ENCODE measurements at regions not wholly inside any gene's neighbourhood (a gene's known extent, or its start where the extent isn't known, plus 50 kb on each side); places are given as distances from the start of the nearest gene placed in this dataset.

DNA sequence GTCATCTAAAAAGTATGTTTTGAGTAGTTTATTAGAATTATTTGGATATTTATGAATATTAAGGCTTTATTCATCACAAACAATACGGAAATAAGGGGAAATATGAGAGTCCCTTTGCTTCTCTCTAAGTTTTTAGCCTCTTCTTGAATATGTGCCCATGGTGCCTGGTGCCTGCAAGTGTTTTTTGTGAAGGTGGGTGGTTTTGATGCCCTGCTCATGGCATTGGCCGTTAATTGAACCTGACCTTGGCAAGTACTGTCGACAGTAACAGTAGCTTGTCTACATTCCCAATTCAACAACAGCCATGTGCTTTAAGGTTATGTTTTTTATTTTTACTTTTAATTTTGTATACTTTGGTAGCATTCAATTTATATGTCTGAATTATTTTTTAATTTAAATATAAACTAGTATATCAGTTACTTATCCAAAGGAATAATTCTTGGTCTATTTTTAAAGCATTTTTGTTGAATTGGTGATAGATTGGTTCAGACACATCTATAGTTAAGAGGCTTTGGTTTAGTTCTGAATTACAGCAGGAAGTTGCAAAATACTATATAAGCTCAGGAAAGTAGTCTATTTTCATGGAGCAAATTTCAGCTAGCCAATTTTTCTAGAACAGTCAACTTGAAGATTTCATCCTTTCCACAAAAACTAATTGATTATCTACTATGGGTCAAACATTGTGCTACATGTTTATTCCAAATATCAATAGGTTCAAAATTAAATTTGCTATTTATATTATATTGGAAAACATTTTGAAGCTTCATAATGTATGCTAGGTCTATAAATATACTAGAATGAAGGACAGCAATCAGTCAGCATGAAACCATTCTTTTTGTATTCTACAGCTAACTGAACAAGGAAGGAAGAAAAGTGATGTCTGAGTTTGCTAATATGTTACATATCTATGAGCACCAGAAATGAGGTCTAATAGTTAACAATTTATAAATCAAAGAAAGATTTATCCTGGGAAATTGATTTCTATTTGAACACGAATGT is 184.4 kb downstream of the MRPL39 start:
- no peak for DNase-seq

DNA sequence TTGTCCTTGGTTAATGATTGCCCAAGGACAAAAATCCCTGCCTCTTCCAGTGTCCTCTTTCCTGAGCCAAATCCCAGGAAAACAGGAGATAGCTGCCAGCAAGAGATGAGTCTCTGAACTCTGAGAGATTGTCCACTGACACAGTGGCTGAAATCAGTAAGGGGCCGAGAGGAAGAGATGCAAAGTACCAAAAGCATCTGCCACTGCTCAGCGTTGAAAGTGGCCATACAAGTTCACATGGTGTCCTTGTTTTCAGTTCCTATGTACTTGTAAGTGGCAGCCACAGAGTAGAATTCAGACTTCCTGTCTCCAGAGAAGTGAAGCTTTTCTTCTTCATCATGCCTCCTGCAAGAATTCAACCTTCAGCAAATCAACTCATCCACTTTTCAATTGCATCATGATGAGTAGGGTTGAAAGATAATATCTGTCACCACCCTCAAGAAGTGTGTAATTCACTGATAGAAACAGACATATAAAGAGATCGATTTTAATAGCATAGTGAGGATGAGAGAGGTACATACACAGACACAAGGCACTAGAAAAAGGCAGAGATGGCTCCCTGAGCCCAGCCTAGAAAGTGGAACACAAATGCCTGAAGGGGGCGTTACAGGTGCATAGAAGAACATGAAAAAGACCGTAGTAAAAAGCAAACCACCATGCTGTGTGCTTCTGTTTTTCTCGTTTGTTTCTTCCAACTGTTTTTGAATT is 185.8 kb downstream of the MRPL39 start:
- DNase-seq: peak; percentile 90

DNA sequence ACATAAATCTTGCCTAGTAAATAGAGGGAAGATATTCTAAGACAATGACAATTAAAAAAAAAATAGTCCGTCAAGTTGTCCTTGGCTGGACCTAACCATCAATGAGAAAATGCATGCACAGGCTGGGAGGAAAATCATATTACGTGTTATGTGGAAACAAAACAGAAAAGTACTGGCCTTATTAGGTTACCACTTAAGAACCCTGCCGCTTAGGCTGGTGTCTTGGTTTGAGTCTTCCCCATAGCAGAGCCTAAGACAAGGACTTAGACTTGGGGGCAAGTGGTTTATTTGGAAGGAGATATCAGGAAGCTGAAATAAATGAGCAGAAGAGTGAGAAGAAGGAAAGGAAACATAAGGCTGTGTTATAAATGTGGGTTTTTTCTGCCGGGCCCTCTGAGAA is 186.4 kb downstream of the MRPL39 start:
- DNase-seq: peak; percentile 31

DNA sequence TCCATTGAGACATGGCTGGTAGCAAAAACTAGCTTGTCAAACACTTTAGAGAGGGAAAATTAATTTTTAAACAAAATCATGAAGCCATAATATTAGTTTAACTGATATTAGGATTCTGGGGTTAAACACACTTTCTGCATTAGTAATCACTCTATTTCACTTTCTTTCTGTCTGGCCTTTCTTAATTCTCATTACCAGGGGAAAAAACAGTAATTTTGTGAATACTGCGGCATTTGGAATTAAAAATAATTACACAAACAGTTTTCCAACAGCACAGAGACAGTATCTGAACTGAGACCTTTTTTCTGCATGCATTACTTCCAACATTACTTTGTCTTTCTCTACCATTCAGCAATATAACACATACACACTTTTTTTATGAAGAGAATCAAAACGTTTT is 190.6 kb downstream of the MRPL39 start:
- DNase-seq: no peak

- no peak for DNase-seq
Measured at GRCh38 chr21:25412100-25412499, 195.2 kb downstream of the MRPL39 start.

GRCh38 chr21:25409978-25410377 is 197.3 kb downstream of the MRPL39 start:
- no peak for DNase-seq

GRCh38 chr21:25408666-25409065 is 198.6 kb downstream of the MRPL39 start:
- DNase-seq: no peak

DNA sequence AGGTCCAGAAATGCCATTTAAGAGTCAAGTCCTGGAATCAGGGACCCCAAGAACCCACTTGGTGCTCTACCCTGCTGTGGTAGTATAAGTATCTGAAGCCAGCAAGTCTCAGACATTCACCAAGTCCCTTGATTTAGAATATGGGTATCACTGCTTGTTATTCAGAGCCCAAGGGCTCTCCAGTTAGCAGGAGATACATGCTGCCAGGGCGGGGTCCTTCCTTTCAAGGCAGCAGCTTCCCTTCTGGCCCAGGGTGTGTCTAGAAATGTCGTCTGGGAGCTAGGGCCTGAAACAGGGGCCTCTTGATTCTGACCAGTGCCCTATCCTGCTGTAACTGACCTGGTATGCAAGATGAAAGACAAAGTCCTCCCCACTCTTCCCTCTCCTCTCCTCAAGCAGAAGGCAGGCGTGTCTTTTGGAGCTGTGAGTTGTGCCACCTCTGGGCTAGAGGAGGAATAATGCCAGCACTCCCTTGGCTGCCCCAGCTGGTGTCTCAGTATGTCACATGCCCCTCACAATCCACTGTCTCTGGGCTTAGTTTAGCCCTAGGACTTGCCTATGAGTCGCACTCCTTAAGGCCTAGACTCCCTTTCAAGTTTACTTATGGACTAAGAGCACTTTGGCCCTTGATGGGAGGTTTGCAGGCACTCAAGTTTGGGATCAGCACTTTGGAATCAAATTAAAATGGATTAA is 200.2 kb downstream of the MRPL39 start:
- DNase-seq: no peak

DNA sequence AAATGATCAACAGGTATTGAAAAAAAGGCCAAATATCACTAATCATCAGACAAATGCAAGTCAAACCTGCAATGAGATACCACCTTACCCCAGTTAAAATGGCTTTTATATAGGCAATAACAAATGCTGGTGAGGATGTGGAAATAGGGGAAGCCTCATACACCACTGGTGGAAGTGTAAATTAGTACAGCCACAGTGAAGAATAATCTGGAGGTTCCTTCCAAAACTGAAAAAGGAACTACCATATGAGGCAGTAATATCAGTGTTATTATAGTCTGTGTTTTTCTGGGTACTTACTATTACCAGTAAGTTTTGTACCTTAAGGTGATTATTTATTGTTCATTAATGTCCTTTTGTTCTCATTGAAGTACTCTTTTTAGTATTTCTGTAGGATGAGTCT is 201.3 kb downstream of the MRPL39 start:
- no peak for DNase-seq

GRCh38 chr21:25402134-25402961 is 204.9 kb downstream of the MRPL39 start:
- DNase-seq: peak; percentile 60

DNA sequence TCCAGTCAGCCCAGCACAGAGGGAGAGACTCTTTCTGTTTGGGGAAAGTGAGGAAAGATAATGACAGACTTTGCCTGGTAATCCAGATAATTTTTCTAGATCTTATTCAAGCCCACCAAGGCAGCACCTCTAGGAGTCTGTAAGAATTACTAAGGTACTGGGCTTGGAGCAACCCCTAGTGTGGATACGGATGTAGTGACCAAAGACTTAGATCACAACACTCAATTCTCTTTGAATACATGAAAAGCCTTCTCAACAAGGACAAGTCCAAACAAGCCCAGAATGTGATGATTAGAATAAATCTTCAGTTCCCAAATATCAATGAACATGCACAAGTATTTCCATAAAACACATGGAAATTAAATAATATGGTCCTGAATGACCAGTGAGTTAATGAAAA is 206.9 kb downstream of the MRPL39 start:
- no peak for DNase-seq

DNA sequence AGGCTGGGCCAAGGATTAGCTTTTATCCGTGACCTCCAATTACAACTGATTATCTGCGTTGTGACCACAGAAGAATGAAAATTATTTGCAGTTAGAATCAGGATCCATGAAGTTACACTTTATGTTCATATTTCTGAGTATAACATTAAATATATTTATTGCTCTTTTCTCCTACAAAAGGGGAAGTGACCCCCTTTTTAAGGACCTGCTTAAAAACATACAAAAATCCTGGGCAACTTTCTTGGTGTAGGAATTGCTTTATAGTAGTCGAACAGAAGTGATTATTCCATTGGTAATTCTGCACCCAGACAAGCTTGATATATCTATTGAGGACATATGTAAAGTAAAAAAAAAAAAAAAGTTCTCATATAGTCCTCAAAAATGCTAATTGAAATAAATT is 208.7 kb downstream of the MRPL39 start:
- no peak for DNase-seq

GRCh38 chr21:25396135-25396711 is 211.1 kb downstream of the MRPL39 start:
- DNase-seq: peak; percentile 93

DNA sequence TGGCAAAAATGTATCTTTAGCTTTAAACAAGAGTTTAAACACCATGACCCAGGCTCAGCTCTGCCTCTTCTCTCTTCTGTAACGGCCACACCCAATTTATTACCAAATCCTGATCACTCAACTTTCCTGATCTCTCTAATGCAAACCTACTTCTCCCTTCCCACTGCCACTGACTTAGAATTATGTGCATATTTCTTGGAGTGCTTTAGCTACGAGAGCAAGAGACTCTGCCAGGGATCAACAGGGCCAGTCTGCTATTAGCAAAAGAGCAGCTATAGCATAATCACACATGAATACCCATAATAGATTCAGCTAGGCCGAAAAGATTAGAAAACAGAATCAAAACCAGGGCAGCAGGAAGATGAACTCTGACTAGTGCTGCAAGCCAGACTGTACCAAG is 215.5 kb downstream of the MRPL39 start:
- no peak for DNase-seq

DNA sequence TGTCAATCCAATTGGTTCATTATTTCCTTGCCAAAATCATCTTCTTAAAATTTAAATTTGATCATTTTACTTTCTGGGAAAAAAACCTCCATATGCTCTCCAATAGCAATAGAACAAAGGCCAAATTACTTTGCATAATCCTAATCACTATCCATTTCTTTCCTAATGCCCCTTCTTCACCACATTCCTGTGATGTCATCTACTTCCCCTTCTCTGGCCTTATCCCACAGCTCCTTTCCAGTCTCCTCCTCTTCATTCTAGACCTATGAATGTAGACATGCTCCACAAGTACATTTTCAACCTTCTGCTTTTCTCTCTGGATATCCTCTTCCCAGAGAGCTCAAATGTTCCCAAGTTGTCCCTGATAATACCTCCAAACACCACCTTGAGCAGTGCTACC is 216.6 kb downstream of the MRPL39 start:
- DNase-seq: no peak

- DNase-seq: no peak
Measured at GRCh38 chr21:25387665-25388064, 219.6 kb downstream of the MRPL39 start.

GRCh38 chr21:25385911-25386474 is 221.3 kb downstream of the MRPL39 start:
- peak; percentile 51 for DNase-seq

DNA sequence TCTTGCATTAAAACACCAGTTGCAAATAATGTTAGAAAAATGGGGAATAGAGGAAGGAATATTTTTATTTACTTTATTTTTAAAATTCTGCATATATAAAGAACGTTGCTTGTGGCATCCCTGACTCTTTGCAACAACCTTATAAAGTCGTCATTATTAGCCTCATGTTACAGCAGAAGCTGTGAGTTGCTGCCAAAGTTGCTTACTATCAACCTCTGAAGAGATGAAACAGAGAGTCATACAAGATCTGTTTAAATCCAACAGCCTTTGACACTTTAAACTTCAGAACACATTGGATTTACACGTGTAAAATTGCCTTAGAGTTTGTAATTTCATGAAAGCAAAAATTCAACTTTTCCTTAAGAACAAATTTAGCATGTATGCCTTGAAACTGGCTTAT is 221.9 kb downstream of the MRPL39 start:
- DNase-seq: no peak

DNA sequence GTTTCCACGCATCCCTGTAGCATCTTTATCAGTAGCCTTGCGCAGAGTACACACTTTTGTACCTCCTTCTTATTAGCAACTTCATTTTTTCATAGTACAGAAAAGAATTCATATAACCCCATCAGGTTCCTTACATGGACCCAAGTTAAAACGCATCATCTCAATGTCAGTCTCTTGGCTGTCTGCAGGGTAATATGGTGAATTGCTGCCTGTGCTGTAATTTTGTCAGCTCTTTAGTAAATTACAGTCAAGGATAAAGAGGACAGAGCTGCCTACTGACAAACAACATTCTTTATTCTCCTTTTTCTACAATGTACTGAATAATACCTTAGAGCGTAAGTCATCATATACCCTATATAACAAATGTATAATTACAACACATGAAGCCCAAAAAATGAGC is 222.5 kb downstream of the MRPL39 start:
- no peak for DNase-seq

- DNase-seq: no peak
Measured at GRCh38 chr21:25383545-25383944, 223.7 kb downstream of the MRPL39 start.

GRCh38 chr21:25381936-25382452 is 225.3 kb downstream of the MRPL39 start:
- DNase-seq: no peak

DNA sequence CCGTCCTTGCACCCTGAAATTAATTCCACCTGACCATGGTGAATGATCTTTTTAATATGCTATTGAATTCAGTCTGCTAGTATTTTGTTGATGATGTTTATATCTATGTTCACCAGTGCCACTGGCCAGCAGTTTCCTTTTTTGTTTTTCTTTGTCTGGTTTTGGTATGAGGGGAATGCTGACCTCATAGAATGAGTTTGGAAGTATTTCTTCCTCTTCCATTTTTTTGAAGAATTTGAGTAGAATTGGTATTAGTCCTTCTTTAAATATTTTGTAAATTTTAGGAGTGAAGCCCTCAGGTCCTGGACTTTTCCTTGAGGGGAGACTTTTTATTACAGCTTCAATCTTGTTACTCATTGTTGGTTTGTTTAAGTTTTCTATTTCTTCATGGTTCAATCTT is 231.6 kb downstream of the MRPL39 start:
- DNase-seq: no peak
